ENCODE measurements at regions not wholly inside any gene's neighbourhood (a gene's known extent, or its start where the extent isn't known, plus 50 kb on each side); places are given as distances from the start of the nearest gene placed in this dataset.

DNA sequence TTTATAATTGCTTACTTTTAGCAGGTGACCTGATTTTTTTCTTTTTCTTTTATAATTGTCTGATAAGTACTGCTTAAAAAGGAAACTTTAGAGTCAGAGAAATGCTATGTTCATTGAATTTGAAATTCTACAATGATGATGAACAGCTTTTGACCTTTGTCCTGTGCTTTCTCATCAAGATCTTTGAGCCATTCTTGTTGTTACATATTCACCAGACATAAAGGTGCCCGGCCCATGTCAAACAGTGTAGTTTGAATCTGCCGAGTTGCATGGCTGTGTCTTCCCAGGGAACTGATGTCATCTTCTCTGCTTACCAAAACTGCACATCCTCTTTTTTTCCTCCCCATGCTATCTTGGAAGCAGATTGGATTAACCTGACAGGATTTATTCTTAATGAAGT lies 163.6 kb downstream of the LRRC70 start:
- CTCF ChIA-PET: interaction anchor here (0.6 kb wide), 1 partner anchor 749 kb away, joined by 3 read pairs; no protein-coding TSS in a partner anchor
- no peak overlapping the region for H3K27ac ChIP-seq
- TF ChIP-seq, protein P1, sequence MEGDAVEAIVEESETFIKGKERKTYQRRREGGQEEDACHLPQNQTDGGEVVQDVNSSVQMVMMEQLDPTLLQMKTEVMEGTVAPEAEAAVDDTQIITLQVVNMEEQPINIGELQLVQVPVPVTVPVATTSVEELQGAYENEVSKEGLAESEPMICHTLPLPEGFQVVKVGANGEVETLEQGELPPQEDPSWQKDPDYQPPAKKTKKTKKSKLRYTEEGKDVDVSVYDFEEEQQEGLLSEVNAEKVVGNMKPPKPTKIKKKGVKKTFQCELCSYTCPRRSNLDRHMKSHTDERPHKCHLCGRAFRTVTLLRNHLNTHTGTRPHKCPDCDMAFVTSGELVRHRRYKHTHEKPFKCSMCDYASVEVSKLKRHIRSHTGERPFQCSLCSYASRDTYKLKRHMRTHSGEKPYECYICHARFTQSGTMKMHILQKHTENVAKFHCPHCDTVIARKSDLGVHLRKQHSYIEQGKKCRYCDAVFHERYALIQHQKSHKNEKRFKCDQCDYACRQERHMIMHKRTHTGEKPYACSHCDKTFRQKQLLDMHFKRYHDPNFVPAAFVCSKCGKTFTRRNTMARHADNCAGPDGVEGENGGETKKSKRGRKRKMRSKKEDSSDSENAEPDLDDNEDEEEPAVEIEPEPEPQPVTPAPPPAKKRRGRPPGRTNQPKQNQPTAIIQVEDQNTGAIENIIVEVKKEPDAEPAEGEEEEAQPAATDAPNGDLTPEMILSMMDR (conservative IDR thresholded peaks at IDR 0.05; ENCODE audit: low read depth): no peak
- no peak for DNase-seq (ENCODE audit: low spot score)
- POLR2A ChIA-PET (ENCODE audit: low non-redundant PET): no interaction called here

DNA sequence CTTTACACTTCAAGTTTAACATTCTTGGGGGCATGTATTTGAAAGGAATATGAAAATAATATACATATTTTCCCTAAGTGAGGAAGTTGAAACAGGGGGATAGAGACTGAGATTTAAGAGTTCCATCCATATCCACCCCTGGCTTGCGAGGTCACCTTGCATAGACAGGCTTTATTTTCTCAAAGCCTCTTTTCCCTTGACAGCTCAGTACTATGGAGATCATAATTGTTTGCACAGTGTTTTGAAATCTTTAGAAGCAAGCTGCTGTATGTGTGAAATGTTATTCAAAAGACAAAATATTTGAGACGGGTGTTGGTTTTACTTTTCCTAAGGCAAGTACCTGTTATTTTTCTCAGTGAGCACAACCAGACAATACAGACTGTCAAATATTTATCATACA lies 163.1 kb downstream of the LRRC70 start:
- CTCF ChIA-PET: no interaction called here
- no peak overlapping the region for H3K27ac ChIP-seq
- POLR2A ChIA-PET (ENCODE audit: low non-redundant PET): no interaction called here
- TF ChIP-seq, protein P1 (conservative IDR thresholded peaks at IDR 0.05; ENCODE audit: low read depth): no peak
- no peak for DNase-seq (ENCODE audit: low spot score)

DNA sequence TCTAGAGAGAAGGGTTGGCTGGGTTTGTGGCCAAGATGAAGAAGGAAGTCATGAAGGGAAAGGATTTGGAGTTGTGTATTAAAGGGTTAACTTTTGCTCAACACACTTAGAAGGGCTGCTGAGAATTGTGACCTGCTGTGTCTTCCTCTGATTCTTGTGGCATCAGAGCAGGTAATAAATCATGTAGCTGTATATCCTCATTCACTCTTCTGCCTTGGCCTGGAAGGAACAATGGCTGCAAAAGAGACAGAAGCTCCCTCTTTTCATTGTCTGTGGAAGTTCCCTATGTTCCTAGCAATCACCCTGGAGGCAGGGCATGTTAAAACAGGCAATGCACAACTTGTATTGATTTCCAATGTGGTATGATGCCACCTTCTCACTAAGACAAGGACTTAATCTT lies 159.1 kb downstream of the LRRC70 start:
- TF ChIP-seq, protein P1 (conservative IDR thresholded peaks at IDR 0.05; ENCODE audit: low read depth): no peak
- ChIA-PET CTCF (interaction anchor here (0.7 kb wide), 1 partner anchor 171 kb away, joined by 4 read pairs; no protein-coding TSS in a partner anchor), POLR2A (ENCODE audit: low non-redundant PET) (no interaction called here)

DNA sequence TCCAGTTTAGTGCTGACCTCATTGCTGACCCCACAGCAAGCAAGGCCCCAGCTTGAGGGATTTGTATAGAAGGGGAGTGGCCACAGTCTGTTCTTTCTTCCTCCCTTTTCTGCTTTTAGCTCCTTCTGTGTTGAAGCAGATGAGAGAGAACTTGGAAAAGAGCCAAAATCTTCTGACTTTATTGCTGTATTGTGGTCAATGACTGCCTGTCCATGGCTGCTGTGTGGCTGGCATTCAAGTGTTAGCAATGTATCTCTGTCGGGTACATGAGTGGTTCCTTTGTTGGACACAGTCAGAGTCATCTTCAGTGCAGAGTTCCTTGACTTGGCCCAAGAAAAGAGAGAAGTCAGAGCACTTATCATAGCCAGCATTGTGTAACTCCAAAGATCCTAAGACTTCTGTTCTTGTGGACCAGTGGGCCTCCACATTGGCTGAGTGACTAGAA lies 154.1 kb downstream of the LRRC70 start:
- TF ChIP-seq, protein P1 (conservative IDR thresholded peaks at IDR 0.05; ENCODE audit: low read depth): no peak
- ChIA-PET CTCF (interaction anchor here (0.9 kb wide), 1 partner anchor 531 kb away, joined by 3 read pairs; no protein-coding TSS in a partner anchor), POLR2A (ENCODE audit: low non-redundant PET) (no interaction called here)
- H3K27ac ChIP-seq: no peak overlapping the region
- DNase-seq (ENCODE audit: low spot score): no peak

More for the DNA sequence above, 159.1 kb downstream of the LRRC70 start:
- no peak for DNase-seq (ENCODE audit: low spot score)
- H3K27ac ChIP-seq: no peak overlapping the region

DNA sequence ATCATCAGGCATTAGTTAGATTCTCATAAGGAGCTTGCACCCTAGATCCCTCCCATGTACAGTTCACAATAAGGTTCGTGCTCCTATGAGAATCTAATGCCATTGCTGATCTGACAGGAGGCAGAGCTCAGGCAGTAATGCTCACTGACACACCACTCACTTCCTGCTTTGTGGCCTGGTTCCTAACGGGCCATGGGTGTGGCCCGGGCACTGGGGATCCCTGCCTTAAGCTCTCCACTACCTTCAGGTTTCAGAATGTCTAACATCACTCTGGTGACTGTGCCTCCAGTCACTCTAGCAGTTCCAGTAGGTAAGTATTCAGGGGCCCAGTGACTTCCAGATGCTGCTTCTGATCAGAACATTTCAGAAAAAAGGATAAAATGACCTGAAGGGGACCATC lies 152.4 kb downstream of the LRRC70 start:
- TF ChIP-seq, protein P1 (conservative IDR thresholded peaks at IDR 0.05; ENCODE audit: low read depth): no peak
- CTCF ChIA-PET: no interaction called here
- DNase-seq (ENCODE audit: low spot score): no peak

DNA sequence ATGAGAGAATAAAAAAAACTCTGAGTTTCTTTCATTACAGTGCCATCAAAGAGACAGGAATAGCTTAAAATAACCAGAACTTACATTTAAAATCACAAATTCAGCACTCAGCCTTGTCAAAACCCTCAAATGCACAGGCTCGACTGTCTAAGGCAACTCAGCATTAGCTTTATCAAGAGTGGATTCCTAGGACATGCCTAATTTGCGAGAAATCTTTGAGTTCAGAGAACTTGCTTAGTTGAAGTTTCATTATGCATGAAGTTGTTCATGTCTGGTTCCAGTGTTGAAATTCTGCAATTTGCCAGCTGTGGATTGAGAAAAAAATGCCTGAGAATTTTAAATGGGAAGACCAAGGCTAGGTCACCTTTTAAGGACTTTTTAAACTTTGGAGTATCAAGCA lies 151.1 kb downstream of the LRRC70 start:
- no peak for DNase-seq (ENCODE audit: low spot score)
- ChIA-PET CTCF (interaction anchor here (0.7 kb wide), 1 partner anchor 79 kb away, joined by 3 read pairs; no protein-coding TSS in a partner anchor), POLR2A (ENCODE audit: low non-redundant PET) (no interaction called here)
- TF ChIP-seq, protein P1 (conservative IDR thresholded peaks at IDR 0.05; ENCODE audit: low read depth): no peak
- no peak overlapping the region for H3K27ac ChIP-seq

More for the DNA sequence above, 152.4 kb downstream of the LRRC70 start:
- POLR2A ChIA-PET (ENCODE audit: low non-redundant PET): no interaction called here
- no peak overlapping the region for H3K27ac ChIP-seq

All from RWPE1 (cell line).